Large intestine (tissue), 3 donors: ENCODE measurements at regions not wholly inside any gene's neighbourhood (a gene's known extent, or its start where the extent isn't known, plus 50 kb on each side); places are given as distances from the start of the nearest gene placed in this dataset.

Experiments used
- DNase-seq, 2 donors: peaks; one replicate each; pipeline versions ENCODE4 v3.0.0 to v3.0.0-alpha.2; 2013
- H3K27ac ChIP-seq: one replicate; pipeline ENCODE4 v1.5.1; 2013; ENCODE audit warnings: low read length
- H3K27me3 ChIP-seq: 2 replicates; pipeline ENCODE4 v1.6.1; 2013; ENCODE audit warnings: low read length; ENCODE audit not compliant: control insufficient read depth, insufficient read depth
- H3K36me3 ChIP-seq: 2 replicates; pipeline ENCODE4 v1.6.1; 2013; ENCODE audit warnings: low read length; ENCODE audit not compliant: control insufficient read depth, insufficient read depth
- H3K4me1 ChIP-seq: one replicate; pipeline ENCODE4 v1.6.1; 2013; ENCODE audit warnings: low read length; ENCODE audit not compliant: control insufficient read depth, insufficient read depth
- H3K4me3 ChIP-seq: one replicate; pipeline ENCODE4 v1.5.1; 2013; ENCODE audit warnings: low read length
- H3K9me3 ChIP-seq: one replicate; pipeline ENCODE4 v1.6.1; 2013; ENCODE audit warnings: mild to moderate bottlenecking, low read depth, low read length, moderate library complexity; ENCODE audit not compliant: control insufficient read depth
- WGBS: methylation state at CpG from one replicate; pipeline ENCODE4 v1.1.5; 2013; ENCODE audit warnings: low lambda C conversion rate; ENCODE audit not compliant: insufficient coverage; 5-methylcytosine and 5-hydroxymethylcytosine counted together

GRCh38 chr2:9772035-9772998, 71.0 kb upstream of the TAF1B start:
- Histone ChIP-seq H3K27me3 (no peaks in the 10 kb centered on the region), H3K4me3 (no peak overlapping the region), H3K27ac (no peak overlapping the region), H3K9me3 (no peaks in the 10 kb centered on the region), H3K36me3 (no peaks in the 10 kb centered on the region), H3K4me1 (peaks cover 49% of the 10 kb centered on the region)
- DNase-seq, result no peak
- no CpG with 5 or more reads among the region's 22 CpGs for WGBS

- WGBS, result no CpG with 5 or more reads among the region's 23 CpGs
- peaks cover 43% of the 10 kb centered on the region for H3K4me1 ChIP-seq
- H3K9me3 ChIP-seq, result no peaks in the 10 kb centered on the region
- no peak for DNase-seq
- no peaks in the 10 kb centered on the region for H3K36me3 ChIP-seq
- H3K27ac ChIP-seq, result no peak overlapping the region
- H3K27me3 ChIP-seq, result no peaks in the 10 kb centered on the region
- no peak overlapping the region for H3K4me3 ChIP-seq
Measured at GRCh38 chr2:9772999-9773902, 70.0 kb upstream of the TAF1B start.

- H3K4me1 ChIP-seq, result peaks cover 43% of the 10 kb centered on the region
- no peaks in the 10 kb centered on the region for H3K36me3 ChIP-seq
- no peak for DNase-seq
- no peaks in the 10 kb centered on the region for H3K9me3 ChIP-seq
- H3K27ac ChIP-seq, result no peak overlapping the region
- WGBS, result no CpG with 5 or more reads among the region's 3 CpGs
- H3K4me3 ChIP-seq, result no peak overlapping the region
- H3K27me3 ChIP-seq, result no peaks in the 10 kb centered on the region
Measured at GRCh38 chr2:9773903-9774239, 69.4 kb upstream of the TAF1B start.

GRCh38 chr2:9774266-9774665, 69.0 kb upstream of the TAF1B start:
- H3K27me3 ChIP-seq, result no peaks in the 10 kb centered on the region
- H3K4me3 ChIP-seq, result no peak overlapping the region
- H3K9me3 ChIP-seq, result no peaks in the 10 kb centered on the region
- DNase-seq, result peak; percentile 60 to 84
- peaks cover 43% of the 10 kb centered on the region for H3K4me1 ChIP-seq
- no peak overlapping the region for H3K27ac ChIP-seq
- H3K36me3 ChIP-seq, result no peaks in the 10 kb centered on the region
- WGBS, result no CpG with 5 or more reads among the region's 12 CpGs

GRCh38 chr2:9775351-9775750, 67.9 kb upstream of the TAF1B start:
- no CpG with 5 or more reads among the region's 9 CpGs for WGBS
- no peak for DNase-seq
- no peaks in the 10 kb centered on the region for H3K36me3 ChIP-seq

GRCh38 chr2:9775999-9776712, 67.1 kb upstream of the TAF1B start:
- DNase-seq, result no peak
- no CpG with 5 or more reads among the region's 9 CpGs for WGBS

More at GRCh38 chr2:9775351-9775750, 67.9 kb upstream of the TAF1B start:
- no peak overlapping the region for H3K27ac ChIP-seq
- no peak overlapping the region for H3K4me3 ChIP-seq
- H3K9me3 ChIP-seq, result no peaks in the 10 kb centered on the region
- peaks cover 43% of the 10 kb centered on the region for H3K4me1 ChIP-seq
- H3K27me3 ChIP-seq, result no peaks in the 10 kb centered on the region

GRCh38 chr2:9777081-9777480, 66.2 kb upstream of the TAF1B start:
- peaks cover 47% of the 10 kb centered on the region for H3K4me1 ChIP-seq
- DNase-seq, result no peak
- no peaks in the 10 kb centered on the region for H3K9me3 ChIP-seq
- H3K27ac ChIP-seq, result no peak overlapping the region
- no peaks in the 10 kb centered on the region for H3K36me3 ChIP-seq
- no CpG with 5 or more reads among the region's 6 CpGs for WGBS
- no peaks in the 10 kb centered on the region for H3K27me3 ChIP-seq
- H3K4me3 ChIP-seq, result no peak overlapping the region

More at GRCh38 chr2:9775999-9776712, 67.1 kb upstream of the TAF1B start:
- Histone ChIP-seq H3K9me3 (no peaks in the 10 kb centered on the region), H3K4me1 (peaks cover 43% of the 10 kb centered on the region), H3K27me3 (no peaks in the 10 kb centered on the region), H3K27ac (no peak overlapping the region), H3K4me3 (no peak overlapping the region), H3K36me3 (no peaks in the 10 kb centered on the region)

GRCh38 chr2:9778012-9778411, 65.3 kb upstream of the TAF1B start:
- H3K27me3 ChIP-seq, result no peaks in the 10 kb centered on the region
- peak in 1 of 2 donors; percentile 34 for DNase-seq
- H3K4me3 ChIP-seq, result no peak overlapping the region
- peaks cover 56% of the 10 kb centered on the region for H3K4me1 ChIP-seq
- peak overlapping the region; percentile 74 for H3K27ac ChIP-seq
- WGBS, result no CpG with 5 or more reads among the region's 9 CpGs
- no peaks in the 10 kb centered on the region for H3K36me3 ChIP-seq
- no peaks in the 10 kb centered on the region for H3K9me3 ChIP-seq

- Histone ChIP-seq H3K4me3 (no peak overlapping the region), H3K4me1 (peaks cover 56% of the 10 kb centered on the region), H3K27ac (peak overlapping the region; percentile 74), H3K36me3 (no peaks in the 10 kb centered on the region), H3K27me3 (no peaks in the 10 kb centered on the region), H3K9me3 (no peaks in the 10 kb centered on the region)
- WGBS, result no CpG with 5 or more reads among the region's 17 CpGs
- peak in 1 of 2 donors; percentile 82 for DNase-seq
Measured at GRCh38 chr2:9778471-9779316, 64.6 kb upstream of the TAF1B start.
